HL-60 (cell line): ENCODE measurements at regions not wholly inside any gene's neighbourhood (a gene's known extent, or its start where the extent isn't known, plus 50 kb on each side); places are given as distances from the start of the nearest gene placed in this dataset.

Experiments
- CTCF ChIP-seq: IDR thresholded peaks from one replicate; pipeline ENCODE4 v1.5.1; 2011; ENCODE audit warnings: low read length, control low read depth, inconsistent platforms; ENCODE audit not compliant: insufficient read depth
- REST ChIP-seq: IDR thresholded peaks from 2 replicates; pipeline ENCODE4 v1.6.1; 2012; ENCODE audit warnings: low read depth; ENCODE audit not compliant: insufficient replicate concordance

GRCh38 chr10:63899673-63900300, 378.6 kb downstream of the REEP3 start:
- TF ChIP-seq REST (no peak), CTCF (no peak)
